ENCODE measurements at regions not wholly inside any gene's neighbourhood (a gene's known extent, or its start where the extent isn't known, plus 50 kb on each side); places are given as distances from the start of the nearest gene placed in this dataset.

GRCh38 chr3:164094546-164094945, 983.8 kb downstream of the SI start:
- TF ChIP-seq GATA2 (IDR thresholded peaks at IDR 0.05; ENCODE audit: low read depth, low read length): no peak
- TF ChIP-seq GATA3 (IDR thresholded peaks at IDR 0.05; ENCODE audit: low read depth, low read length): no peak

Measured in SH-SY5Y (cell line).